Aorta (tissue), 5 donors: ENCODE measurements at regions not wholly inside any gene's neighbourhood (a gene's known extent, or its start where the extent isn't known, plus 50 kb on each side); places are given as distances from the start of the nearest gene placed in this dataset.

Source experiments
- ATAC-seq: fragments of 200-7000 bp; cut with Tn5 transposase; one replicate; pipeline ENCODE4 v1.9.1; 2022; ENCODE audit warnings: moderate library complexity; ENCODE audit not compliant: low FRiP score
- DNase-seq, 2 donors: peaks; one replicate each; pipeline ENCODE4 v3.0.0-alpha.2; 2020
- H3K27ac ChIP-seq, 2 donors: one replicate each; pipeline ENCODE4 v1.5.1; 2013; ENCODE audit warnings: low read length in 2 of 2, mild to moderate bottlenecking in 2 of 2, moderate library complexity in 2 of 2, control low read depth in 1 of 2, inconsistent platforms in 1 of 2, low read depth in 1 of 2
- H3K27me3 ChIP-seq, 2 donors: one replicate each; pipeline ENCODE4 v1.6.1; 2013; ENCODE audit warnings: control low read depth in 1 of 2, low read length in 1 of 2, mild to moderate bottlenecking in 1 of 2, moderate library complexity in 1 of 2; ENCODE audit not compliant: insufficient read depth in 2 of 2, control insufficient read depth in 1 of 2
- H3K36me3 ChIP-seq, 2 donors: one replicate each; pipeline ENCODE4 v1.6.1; 2013; ENCODE audit warnings: control low read depth in 1 of 2, low read length in 1 of 2, mild to moderate bottlenecking in 1 of 2; ENCODE audit not compliant: insufficient read depth in 2 of 2, control insufficient read depth in 1 of 2
- H3K4me1 ChIP-seq, 2 donors: one replicate each; pipeline ENCODE4 v1.6.1; 2013; ENCODE audit warnings: low read length in 2 of 2, control low read depth in 1 of 2, mild to moderate bottlenecking in 1 of 2, moderate library complexity in 1 of 2; ENCODE audit not compliant: insufficient read depth in 2 of 2, control insufficient read depth in 1 of 2
- H3K4me3 ChIP-seq, 2 donors: one replicate each; pipeline ENCODE4 v1.5.1; 2013; ENCODE audit warnings: low read length in 2 of 2, control low read depth in 1 of 2, mild to moderate bottlenecking in 1 of 2
- H3K9me3 ChIP-seq: one replicate; pipeline ENCODE4 v1.6.1; 2013; ENCODE audit warnings: mild to moderate bottlenecking, low read length; ENCODE audit not compliant: control insufficient read depth
- WGBS, 2 donors: extraction: QIAGEN DNeasy Blood & Tissue Kit; methylation state at CpG; one replicate each; pipeline ENCODE4 v1.1.7; 2013; 5-methylcytosine and 5-hydroxymethylcytosine counted together
- intact Hi-C, 2 donors: fragments of 100-400 bp; cut with DNase I; formaldehyde crosslinking; loops; one replicate each; pipeline versions ENCODE4 v1.14.2 to v1.15.0; 2022
- donor health status: healthy with polysubstance abuse.
- donor health status: Bipolar disorder and iron deficiency.
- donor health status: DM: no; HTN: no; CAD: no.
- donor health status: DM: no; HTN: no; CAD: no.
- donor health status: DM: yes; HTN: yes; CAD: no.

GRCh38 chr7:18163091-18163490, 135.4 kb upstream of the PRPS1L1 start:
- no peaks in the 10 kb centered on the region for H3K27me3 ChIP-seq
- no peaks in the 10 kb centered on the region for H3K4me1 ChIP-seq
- intact Hi-C loops: no loop called here
- no peaks in the 10 kb centered on the region for H3K36me3 ChIP-seq
- no peak overlapping the region for H3K4me3 ChIP-seq
- no peak overlapping the region for H3K27ac ChIP-seq
- no peak for ATAC-seq
- DNase-seq: no peak
- 93 to 97% methylated on average over 3 of the region's 3 CpGs for WGBS, 2 donors
- H3K9me3 ChIP-seq: no peaks in the 10 kb centered on the region

GRCh38 chr7:18165166-18165565, 137.5 kb upstream of the PRPS1L1 start:
- no peaks in the 10 kb centered on the region for H3K4me1 ChIP-seq
- no peaks in the 10 kb centered on the region for H3K36me3 ChIP-seq
- ATAC-seq: no peak
- H3K9me3 ChIP-seq: no peaks in the 10 kb centered on the region
- no peak for DNase-seq
- WGBS, 2 donors: 44 to 69% methylated on average over 1 of the region's 1 CpG
- intact Hi-C loops: no loop called here
- H3K27ac ChIP-seq: no peak overlapping the region
- no peaks in the 10 kb centered on the region for H3K27me3 ChIP-seq
- no peak overlapping the region for H3K4me3 ChIP-seq

GRCh38 chr7:18166002-18166401, 138.4 kb upstream of the PRPS1L1 start:
- Histone ChIP-seq H3K27me3 (no peaks in the 10 kb centered on the region), H3K9me3 (no peaks in the 10 kb centered on the region), H3K4me1 (no peaks in the 10 kb centered on the region), H3K4me3 (no peak overlapping the region), H3K36me3 (no peaks in the 10 kb centered on the region), H3K27ac (no peak overlapping the region)
- intact Hi-C loops: no loop called here
- WGBS, 2 donors: 97% methylated on average over 3 of the region's 3 CpGs
- no peak for DNase-seq
- ATAC-seq: no peak

GRCh38 chr7:18167815-18168214, 140.2 kb upstream of the PRPS1L1 start:
- ATAC-seq (no peak), DNase-seq (no peak)
- H3K4me3 ChIP-seq: no peak overlapping the region
- intact Hi-C loops: no loop called here
- WGBS, 2 donors: 97 to 100% methylated on average over 1 of the region's 1 CpG
- no peaks in the 10 kb centered on the region for H3K36me3 ChIP-seq
- H3K27me3 ChIP-seq: no peaks in the 10 kb centered on the region
- H3K4me1 ChIP-seq: no peaks in the 10 kb centered on the region
- H3K27ac ChIP-seq: no peak overlapping the region
- H3K9me3 ChIP-seq: no peaks in the 10 kb centered on the region

- Histone ChIP-seq H3K9me3 (no peaks in the 10 kb centered on the region), H3K4me1 (no peaks in the 10 kb centered on the region), H3K27ac (no peak overlapping the region), H3K36me3 (no peaks in the 10 kb centered on the region), H3K4me3 (no peak overlapping the region), H3K27me3 (no peaks in the 10 kb centered on the region)
- no peak for DNase-seq
- ATAC-seq: no peak
- intact Hi-C loops: no loop called here
- 92% methylated on average over 7 of the region's 7 CpGs for WGBS, 2 donors
These were observed 147.3 kb upstream of the PRPS1L1 start for GRCh38 chr7:18174996-18175395.

- no peaks in the 10 kb centered on the region for H3K27me3 ChIP-seq
- DNase-seq: no peak
- H3K4me3 ChIP-seq: no peak overlapping the region
- H3K4me1 ChIP-seq: no peaks in the 10 kb centered on the region
- no peaks in the 10 kb centered on the region for H3K9me3 ChIP-seq
- no peaks in the 10 kb centered on the region for H3K36me3 ChIP-seq
- ATAC-seq: no peak
- H3K27ac ChIP-seq: no peak overlapping the region
- 2 to 4% methylated on average over 2 of the region's 2 CpGs for WGBS, 2 donors
- intact Hi-C loops: no loop called here
These were observed 148.3 kb upstream of the PRPS1L1 start for GRCh38 chr7:18175801-18176450.

GRCh38 chr7:18177129-18177814, 149.6 kb upstream of the PRPS1L1 start:
- no peak overlapping the region for H3K4me3 ChIP-seq
- no peaks in the 10 kb centered on the region for H3K4me1 ChIP-seq
- no peaks in the 10 kb centered on the region for H3K27me3 ChIP-seq
- ATAC-seq: no peak
- H3K27ac ChIP-seq: no peak overlapping the region
- intact Hi-C loops: no loop called here
- no peaks in the 10 kb centered on the region for H3K9me3 ChIP-seq
- WGBS, 2 donors: 95 to 97% methylated on average over 5 of the region's 5 CpGs
- no peak for DNase-seq
- H3K36me3 ChIP-seq: no peaks in the 10 kb centered on the region

GRCh38 chr7:18177815-18178660, 150.4 kb upstream of the PRPS1L1 start:
- H3K4me3 ChIP-seq: no peak overlapping the region
- DNase-seq (no peak), ATAC-seq (no peak)
- H3K27ac ChIP-seq: no peak overlapping the region
- no peaks in the 10 kb centered on the region for H3K36me3 ChIP-seq
- H3K27me3 ChIP-seq: no peaks in the 10 kb centered on the region
- H3K9me3 ChIP-seq: no peaks in the 10 kb centered on the region
- H3K4me1 ChIP-seq: no peaks in the 10 kb centered on the region
- WGBS, 2 donors: 71 to 86% methylated on average over 7 of the region's 7 CpGs
- intact Hi-C loops: no loop called here
